Tibial artery (tissue), 4 donors: ENCODE measurements at regions not wholly inside any gene's neighbourhood (a gene's known extent, or its start where the extent isn't known, plus 50 kb on each side); places are given as distances from the start of the nearest gene placed in this dataset.

Source experiments
- DNase-seq, 2 donors: peaks; one replicate each; pipeline ENCODE4 v3.0.0-alpha.2; 2019
- H3K27ac ChIP-seq, 2 donors: fragments of 200-600 bp; sonication (generic) in 1 of 2; 1 replicate in 1 of 2; 2 replicates in 1 of 2; pipeline ENCODE4 v1.5.1; 2018 to 2019; ENCODE audit warnings: mild to moderate bottlenecking in 1 of 2
- H3K27me3 ChIP-seq, 2 donors: fragments of 200-600 bp; sonication (generic) in 1 of 2; one replicate each; pipeline versions ENCODE4 v1.5.1 to v1.6.0; 2016 to 2019
- H3K36me3 ChIP-seq, 3 donors: fragments of 200-600 bp; sonication (generic) in 2 of 3; one replicate each; pipeline ENCODE4 v1.5.1; 2016 to 2019; ENCODE audit warnings: mild to moderate bottlenecking in 2 of 3
- H3K4me1 ChIP-seq, 4 donors: fragments of 200-600 bp; sonication (generic) in 2 of 4; 1 replicate in 3 of 4; 2 replicates in 1 of 4; pipeline ENCODE4 v1.5.1; 2016 to 2019
- H3K4me3 ChIP-seq, 2 donors: fragments of 200-600 bp; sonication (generic) in 1 of 2; 1 replicate in 1 of 2; 2 replicates in 1 of 2; pipeline ENCODE4 v1.5.1; 2018 to 2019; ENCODE audit warnings: mild to moderate bottlenecking in 2 of 2
- H3K9me3 ChIP-seq, 3 donors: fragments of 200-600 bp; sonication (generic) in 1 of 3; one replicate each; pipeline ENCODE4 v1.5.1; 2016 to 2019
- intact Hi-C: fragments of 100-400 bp; cut with DNase I; formaldehyde crosslinking; loops from one replicate; pipeline ENCODE4 v1.15.0; 2023; ENCODE audit warnings: low total_unique reads
- TF ChIP-seq, protein P1 (sequence below), 2 experiments: fragments of 200-600 bp in 1 of 2; fragments of 450-650 bp in 1 of 2; IDR thresholded peaks; one replicate each; pipeline ENCODE4 v1.5.1; 2017 to 2019; ENCODE audit warnings: antibody characterized with exemption in 2 of 2, mild to moderate bottlenecking in 1 of 2, moderate library complexity in 1 of 2

DNA sequence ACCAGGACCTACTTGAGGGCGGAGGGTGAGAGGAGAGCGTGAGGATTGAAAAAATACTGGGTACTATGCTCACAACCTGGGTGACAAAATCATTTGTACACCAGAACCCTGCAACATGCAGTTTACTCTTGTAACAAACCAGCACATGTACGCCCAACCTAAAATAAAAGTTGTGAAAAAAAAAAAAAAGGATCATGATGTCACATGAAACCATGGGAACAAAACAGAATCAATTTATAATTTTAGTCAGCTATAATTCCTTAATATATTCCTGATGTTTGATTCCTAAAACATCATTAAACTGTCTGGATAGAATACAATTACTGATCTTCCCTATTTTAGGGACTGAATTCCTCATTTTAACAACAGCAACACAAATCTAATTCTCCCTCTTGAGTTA is 160.6 kb upstream of the SPRY2 start:
- intact Hi-C loops, result no loop called here
- Histone ChIP-seq H3K4me1 (peaks cover 0 to 8% (median 4%) of the 10 kb centered on the region in 4 donors), H3K4me3 (no peak overlapping the region), H3K27ac (no peak overlapping the region), H3K36me3 (no peaks in the 10 kb centered on the region), H3K9me3 (peaks cover 0 to 8% (median 0%) of the 10 kb centered on the region in 3 donors), H3K27me3 (no peaks in the 10 kb centered on the region)
- no peak for DNase-seq
- TF ChIP-seq, protein P1, sequence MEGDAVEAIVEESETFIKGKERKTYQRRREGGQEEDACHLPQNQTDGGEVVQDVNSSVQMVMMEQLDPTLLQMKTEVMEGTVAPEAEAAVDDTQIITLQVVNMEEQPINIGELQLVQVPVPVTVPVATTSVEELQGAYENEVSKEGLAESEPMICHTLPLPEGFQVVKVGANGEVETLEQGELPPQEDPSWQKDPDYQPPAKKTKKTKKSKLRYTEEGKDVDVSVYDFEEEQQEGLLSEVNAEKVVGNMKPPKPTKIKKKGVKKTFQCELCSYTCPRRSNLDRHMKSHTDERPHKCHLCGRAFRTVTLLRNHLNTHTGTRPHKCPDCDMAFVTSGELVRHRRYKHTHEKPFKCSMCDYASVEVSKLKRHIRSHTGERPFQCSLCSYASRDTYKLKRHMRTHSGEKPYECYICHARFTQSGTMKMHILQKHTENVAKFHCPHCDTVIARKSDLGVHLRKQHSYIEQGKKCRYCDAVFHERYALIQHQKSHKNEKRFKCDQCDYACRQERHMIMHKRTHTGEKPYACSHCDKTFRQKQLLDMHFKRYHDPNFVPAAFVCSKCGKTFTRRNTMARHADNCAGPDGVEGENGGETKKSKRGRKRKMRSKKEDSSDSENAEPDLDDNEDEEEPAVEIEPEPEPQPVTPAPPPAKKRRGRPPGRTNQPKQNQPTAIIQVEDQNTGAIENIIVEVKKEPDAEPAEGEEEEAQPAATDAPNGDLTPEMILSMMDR (IDR thresholded peaks at IDR 0.05), result no peak

DNA sequence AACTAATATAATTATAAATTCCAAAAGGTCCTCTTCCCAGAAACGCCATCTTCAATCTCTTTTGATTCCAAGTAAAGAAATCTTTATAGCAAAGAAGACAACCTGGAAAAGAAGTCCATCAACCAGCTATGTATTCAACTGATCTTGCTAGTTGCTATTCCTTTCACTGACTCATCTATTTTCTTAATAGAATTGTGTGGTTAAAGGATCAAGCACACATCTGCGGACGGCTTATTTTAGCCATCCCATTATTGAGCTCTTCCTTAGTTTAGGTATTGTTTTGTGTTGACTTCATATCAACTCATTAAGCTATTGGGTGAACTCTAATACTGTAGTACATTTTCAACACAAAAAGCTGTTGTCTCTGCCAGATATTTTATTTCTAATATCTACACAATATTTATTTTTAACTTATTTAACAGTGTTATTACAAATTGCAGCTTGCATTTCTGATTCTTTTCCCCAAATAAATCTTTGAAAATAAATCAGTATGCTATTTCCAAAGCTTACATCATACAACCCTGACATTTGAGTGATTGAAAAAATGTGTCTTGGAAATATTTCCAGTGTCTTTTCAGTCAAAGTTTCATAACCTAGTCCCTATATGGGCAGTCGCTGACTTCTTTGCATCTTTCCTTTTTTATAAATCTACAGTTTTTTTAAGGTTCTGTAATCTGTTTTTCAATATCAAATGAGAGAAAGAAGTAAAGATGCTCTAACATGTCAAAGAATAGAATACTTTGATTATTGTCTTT is 158.8 kb upstream of the SPRY2 start:
- Histone ChIP-seq H3K4me1 (peaks cover 0 to 12% (median 3%) of the 10 kb centered on the region in 4 donors), H3K27ac (peak overlapping the region in 1 of 2 donors; percentile 1), H3K9me3 (no peaks in the 10 kb centered on the region), H3K4me3 (no peak overlapping the region), H3K27me3 (no peaks in the 10 kb centered on the region), H3K36me3 (no peaks in the 10 kb centered on the region)
- no peak for DNase-seq
- intact Hi-C loops, result no loop called here
- TF ChIP-seq, protein P1 (IDR thresholded peaks at IDR 0.05), result no peak

DNA sequence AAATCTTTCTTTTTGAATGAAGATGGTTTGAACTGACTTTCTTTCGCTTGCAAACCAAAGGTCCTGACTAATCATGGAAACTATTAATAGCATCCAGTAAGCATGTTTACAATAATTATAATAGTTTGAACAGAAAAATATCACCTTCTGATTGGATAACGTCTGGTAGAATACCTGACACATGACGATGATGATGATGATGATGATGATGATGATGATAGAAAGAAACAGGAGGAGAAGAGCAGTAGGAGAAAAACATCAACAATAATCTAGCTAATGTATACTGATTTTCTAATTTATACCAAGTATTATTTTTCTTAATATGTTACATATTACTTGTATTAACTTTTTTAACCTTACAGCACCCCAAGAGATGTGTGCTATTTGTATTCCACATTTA is 157.5 kb upstream of the SPRY2 start:
- TF ChIP-seq, protein P1 (IDR thresholded peaks at IDR 0.05), result no peak
- peaks cover 0 to 12% (median 2%) of the 10 kb centered on the region in 4 donors for H3K4me1 ChIP-seq
- no peak for DNase-seq
- H3K27me3 ChIP-seq, result no peaks in the 10 kb centered on the region
- H3K36me3 ChIP-seq, result no peaks in the 10 kb centered on the region
- no peak overlapping the region for H3K27ac ChIP-seq
- H3K9me3 ChIP-seq, result no peaks in the 10 kb centered on the region
- H3K4me3 ChIP-seq, result no peak overlapping the region
- intact Hi-C loops, result no loop called here

DNA sequence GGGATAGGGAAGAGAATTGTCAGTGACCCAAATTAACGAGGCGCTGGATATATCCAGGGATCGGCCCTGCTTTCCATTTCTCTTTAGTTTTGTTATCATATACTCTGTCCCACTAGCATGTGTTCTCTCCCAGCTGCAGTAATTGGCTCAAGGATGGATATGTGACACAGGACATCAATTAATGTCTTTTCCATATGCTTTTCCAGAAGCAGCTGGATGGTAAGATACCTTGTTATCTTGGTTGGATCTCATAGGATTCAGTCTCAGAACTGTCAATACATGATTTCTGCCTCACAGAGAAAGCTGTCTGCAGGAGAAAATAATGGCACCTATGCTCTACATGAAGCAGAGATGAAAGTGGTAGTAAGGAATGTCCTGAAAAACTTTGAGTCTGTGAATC is 157.1 kb upstream of the SPRY2 start:
- DNase-seq, result no peak
- H3K4me1 ChIP-seq, result peaks cover 0 to 12% (median 2%) of the 10 kb centered on the region in 4 donors
- no peak overlapping the region for H3K4me3 ChIP-seq
- intact Hi-C loops, result no loop called here
- H3K27ac ChIP-seq, result no peak overlapping the region
- no peaks in the 10 kb centered on the region for H3K36me3 ChIP-seq
- TF ChIP-seq, protein P1 (IDR thresholded peaks at IDR 0.05), result no peak
- H3K9me3 ChIP-seq, result no peaks in the 10 kb centered on the region
- no peaks in the 10 kb centered on the region for H3K27me3 ChIP-seq

DNA sequence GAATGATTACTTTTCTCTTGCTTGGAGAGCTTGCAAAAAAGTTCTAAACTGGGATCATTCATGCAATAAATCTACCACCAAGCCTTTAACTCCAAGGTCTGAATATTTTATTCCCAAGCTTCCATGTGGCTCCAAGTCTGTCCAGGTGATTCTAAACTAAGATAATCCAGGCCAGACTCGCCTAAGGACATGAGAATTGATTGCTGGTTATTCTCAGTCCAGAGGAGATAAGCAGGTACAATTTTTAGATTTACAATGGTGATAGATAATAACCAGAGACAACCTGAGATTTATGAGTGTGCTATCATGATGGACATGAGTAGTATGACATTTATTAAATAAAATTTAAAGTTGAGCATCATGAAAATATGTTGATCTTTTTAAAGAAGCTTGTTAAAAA is 156.5 kb upstream of the SPRY2 start:
- peak overlapping the region; percentile 32 to 38 for H3K27ac ChIP-seq
- intact Hi-C loops, result no loop called here
- H3K4me3 ChIP-seq, result no peak overlapping the region
- TF ChIP-seq, protein P1 (IDR thresholded peaks at IDR 0.05), result no peak
- H3K9me3 ChIP-seq, result no peaks in the 10 kb centered on the region
- H3K4me1 ChIP-seq, result peaks cover 0 to 12% (median 2%) of the 10 kb centered on the region in 4 donors
- no peak for DNase-seq
- H3K36me3 ChIP-seq, result no peaks in the 10 kb centered on the region
- H3K27me3 ChIP-seq, result no peaks in the 10 kb centered on the region
